GM18508 (cell line): ENCODE measurements at regions not wholly inside any gene's neighbourhood (a gene's known extent, or its start where the extent isn't known, plus 50 kb on each side); places are given as distances from the start of the nearest gene placed in this dataset.
A peak's percentile ranks its signal among the peaks of the same experiment; 100 is the strongest.

Source experiments
- ATAC-seq: cut with Tn5 transposase; IDR thresholded peaks from one replicate; pipeline ENCODE4 v1.9.1; 2021; ENCODE audit warnings: moderate number of reproducible peaks; ENCODE audit not compliant: insufficient read depth, unreplicated experiment

DNA sequence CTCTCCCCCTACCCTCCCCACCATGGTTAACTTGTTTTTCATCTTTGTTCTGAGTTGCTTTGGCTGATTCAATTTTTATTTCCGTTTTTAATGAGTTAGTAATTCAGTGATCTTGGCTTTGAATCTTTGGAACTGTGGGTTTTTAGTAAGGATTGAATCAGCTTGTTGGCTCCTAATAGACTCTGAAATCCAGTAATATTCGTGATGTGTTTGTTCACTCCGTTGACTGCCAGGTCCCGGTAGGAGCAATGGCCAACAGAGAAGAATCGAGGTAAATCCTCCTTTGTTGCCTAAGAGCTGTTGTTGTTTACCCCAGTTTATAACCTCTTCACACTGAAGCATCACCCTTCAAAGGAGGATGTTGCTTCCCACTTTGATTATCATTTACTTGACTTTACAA is 92.7 kb downstream of the PCSK1 start:
- no peak for ATAC-seq

- ATAC-seq = no peak
Observed at GRCh38 chr5:96339862-96340261, 93.2 kb downstream of the PCSK1 start.

DNA sequence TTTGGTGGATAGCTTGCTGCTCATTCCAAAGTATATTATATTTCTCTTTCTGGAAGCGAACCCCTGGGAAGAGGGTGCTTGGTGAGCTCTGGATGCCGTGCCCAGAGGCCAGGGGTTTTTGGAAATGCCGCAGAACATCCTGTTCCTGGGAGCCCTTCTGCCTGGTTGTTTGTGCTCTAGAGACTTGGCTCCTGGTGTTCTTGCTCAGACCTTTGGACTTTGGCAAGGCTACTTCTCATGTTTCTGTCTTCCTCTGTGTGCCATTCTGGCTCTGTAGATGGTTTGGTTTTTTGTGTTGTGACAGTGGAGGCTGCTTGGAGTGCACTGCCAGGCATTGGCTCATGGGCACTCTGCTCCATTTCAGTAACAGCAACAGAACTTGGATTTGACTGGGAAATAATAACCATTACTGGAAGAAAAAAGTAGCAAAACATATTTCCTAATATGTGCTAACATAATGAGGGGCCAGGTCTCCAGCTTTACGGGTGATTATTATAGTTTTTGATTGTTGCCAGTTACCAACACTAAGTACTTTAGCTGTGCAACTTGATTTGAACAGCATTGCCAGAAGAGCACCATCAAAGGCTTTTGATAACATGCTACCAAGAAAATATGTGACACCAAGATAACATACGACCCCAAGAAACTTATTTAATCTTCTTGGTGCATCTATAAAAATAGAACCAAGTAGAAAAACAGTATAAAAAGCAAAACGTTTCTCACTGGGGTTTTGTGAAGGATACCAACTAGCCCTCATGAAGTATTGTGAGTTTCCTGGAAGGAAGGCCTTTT is 94.2 kb downstream of the PCSK1 start:
- ATAC-seq = no peak

GRCh38 chr5:96338091-96338490 is 95.0 kb downstream of the PCSK1 start:
- no peak for ATAC-seq

DNA sequence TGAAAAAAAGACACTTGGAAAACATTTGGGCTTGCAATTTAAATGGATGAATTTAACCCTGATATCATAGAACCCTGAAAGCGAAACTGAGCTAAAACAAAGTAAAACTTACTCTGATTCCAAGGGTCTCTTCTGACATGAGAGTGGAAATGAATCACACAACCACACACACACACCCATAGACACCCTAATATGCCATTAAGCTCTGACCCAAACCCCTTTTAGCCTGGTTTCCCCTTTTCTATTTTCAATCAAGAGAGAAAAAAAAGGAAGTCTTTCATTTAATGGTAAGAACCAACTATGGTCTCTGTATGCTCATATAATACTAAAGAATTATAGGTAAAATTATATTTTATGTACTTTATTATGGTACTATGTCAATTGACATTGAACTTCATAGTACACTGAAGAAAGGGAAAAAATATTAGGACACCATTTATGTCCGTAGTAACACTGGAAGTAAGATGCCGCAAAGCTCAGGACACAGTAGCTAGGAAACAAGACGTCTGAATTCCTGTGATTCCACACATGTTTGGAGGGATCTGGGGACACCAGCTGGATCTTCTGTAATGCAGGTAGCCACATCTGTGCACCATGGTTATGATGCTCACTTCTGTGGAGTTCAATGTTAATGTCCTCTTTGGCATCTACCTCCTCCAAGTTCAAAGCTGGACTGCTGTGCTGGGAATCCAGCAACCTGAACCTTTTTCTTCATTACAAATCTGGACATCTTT is 95.8 kb downstream of the PCSK1 start:
- ATAC-seq = no peak

GRCh38 chr5:96336351-96336985 is 96.6 kb downstream of the PCSK1 start:
- ATAC-seq = no peak

GRCh38 chr5:96335873-96336272 is 97.2 kb downstream of the PCSK1 start:
- no peak for ATAC-seq

DNA sequence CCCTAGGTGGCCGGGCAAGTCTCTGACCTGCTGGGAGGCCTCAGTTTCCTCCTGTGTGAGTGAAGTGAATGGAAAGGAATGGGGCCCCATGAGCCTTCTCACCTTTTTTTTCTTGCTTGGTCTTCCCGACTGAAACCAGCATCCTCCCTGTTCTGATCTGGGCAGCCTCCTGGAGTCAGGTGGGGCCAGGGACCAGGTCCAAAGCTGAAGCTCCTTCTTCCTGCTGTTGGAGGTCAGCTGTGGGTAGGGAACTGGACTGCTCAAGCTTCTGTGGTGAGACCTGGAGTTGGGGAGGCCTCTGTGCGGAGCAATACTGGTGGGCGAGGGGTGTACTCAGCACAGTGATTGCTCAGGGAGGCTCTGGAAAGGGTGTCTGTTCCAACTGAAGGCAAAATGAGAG is 99.7 kb downstream of the PCSK1 start:
- no peak for ATAC-seq

DNA sequence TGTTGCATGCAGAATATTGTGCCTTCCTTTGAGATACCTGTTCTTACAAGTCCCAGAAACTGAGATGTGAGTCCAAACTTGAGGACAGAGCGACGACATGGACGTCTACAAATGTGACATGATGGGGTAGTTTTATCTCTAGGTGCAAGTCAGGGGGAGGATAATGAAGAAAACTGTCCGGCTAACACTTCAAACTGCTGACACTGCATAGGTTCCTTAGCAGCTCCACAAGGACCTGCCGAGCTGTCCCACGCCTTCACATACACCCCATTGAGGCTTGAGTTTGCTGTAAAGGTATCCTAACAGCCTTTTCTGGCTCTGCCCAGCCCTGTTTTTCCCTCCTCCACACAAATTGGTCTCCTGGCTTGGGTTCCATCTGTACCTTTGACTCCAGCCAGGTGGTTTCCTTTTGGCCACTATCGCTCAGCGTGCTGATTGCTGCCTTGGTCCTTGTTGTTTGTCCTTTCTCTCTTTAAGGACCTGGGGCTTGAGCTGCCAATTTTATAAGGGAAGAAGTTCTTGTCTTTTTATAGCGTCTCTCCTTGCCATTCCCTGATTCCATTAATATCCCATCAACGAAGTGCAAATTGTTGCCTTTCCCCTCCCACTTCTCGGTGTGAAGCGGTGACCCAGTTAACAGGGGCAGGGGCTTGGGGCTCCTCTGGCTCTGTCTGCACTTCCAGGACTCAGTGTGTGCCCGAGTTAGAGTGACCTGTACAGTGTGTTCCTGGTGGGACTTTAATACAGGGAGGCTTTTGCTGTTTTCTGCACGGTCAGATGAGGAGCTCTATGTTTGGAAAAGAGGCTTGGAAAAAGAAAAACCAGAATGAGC is 100.3 kb downstream of the PCSK1 start:
- no peak for ATAC-seq

- ATAC-seq = no peak
Observed at GRCh38 chr5:96331681-96332361, 101.2 kb downstream of the PCSK1 start.

GRCh38 chr5:96331210-96331609 is 101.8 kb downstream of the PCSK1 start:
- ATAC-seq = no peak

- no peak for ATAC-seq
Observed at GRCh38 chr5:96330530-96331140, 102.4 kb downstream of the PCSK1 start.

- no peak for ATAC-seq
Observed at GRCh38 chr5:96329886-96330529, 103.0 kb downstream of the PCSK1 start.

DNA sequence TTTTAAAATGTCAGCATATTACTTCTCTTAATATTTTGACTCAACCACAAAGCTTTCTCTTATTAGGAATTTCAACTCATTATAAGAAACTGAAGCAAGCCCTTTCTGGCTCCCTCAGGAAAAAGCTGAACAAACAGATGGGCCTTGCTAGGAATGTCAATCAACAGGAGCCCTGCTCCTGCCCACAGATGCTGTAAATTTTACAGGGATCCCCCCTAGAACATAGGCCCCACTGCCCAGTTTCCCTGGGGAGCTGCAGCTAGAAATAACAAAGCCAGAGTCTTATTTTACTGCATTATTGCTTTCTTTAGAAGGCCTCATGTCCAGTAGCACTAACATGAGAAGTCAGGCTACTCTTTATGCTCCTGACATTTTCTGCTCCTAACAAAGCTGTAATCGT is 103.8 kb downstream of the PCSK1 start:
- no peak for ATAC-seq

DNA sequence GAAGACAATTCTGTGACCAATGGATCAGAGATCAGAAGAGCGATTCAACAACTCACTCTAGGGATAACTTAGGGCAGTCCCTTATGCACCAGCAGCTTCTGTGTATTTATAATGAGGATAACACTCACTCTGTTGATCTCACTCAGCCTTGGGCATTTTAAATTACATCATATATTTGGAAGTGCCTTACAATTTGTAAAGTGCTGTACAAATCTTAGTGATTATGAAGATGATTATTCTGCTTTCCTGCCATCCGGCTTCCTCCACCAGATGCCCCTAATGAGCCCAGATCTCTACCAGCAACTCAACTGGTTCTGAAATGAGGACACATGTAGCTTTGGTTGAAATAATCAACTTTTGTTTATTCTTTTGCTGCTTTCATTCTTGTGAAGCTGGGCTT is 105.3 kb downstream of the PCSK1 start:
- no peak for ATAC-seq

DNA sequence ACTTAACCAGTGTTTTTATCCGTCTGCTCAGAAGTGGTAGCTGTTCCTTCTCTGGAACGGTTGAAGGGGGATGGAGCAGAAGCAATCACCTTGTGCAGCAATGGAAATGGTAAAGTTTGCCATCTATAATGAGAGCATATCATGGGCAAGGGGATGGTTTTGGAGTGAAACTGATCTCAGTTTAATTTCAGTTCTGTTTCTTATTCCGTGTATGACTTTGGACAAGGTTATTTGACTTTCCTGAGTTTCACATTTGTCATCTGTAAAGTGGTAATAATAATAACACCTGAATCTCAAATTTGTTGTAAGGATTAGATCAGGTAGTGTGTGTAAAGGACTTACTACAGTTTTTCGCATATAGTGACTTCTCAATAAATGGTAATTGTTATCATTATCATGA is 106.1 kb downstream of the PCSK1 start:
- ATAC-seq = peak; percentile 76

DNA sequence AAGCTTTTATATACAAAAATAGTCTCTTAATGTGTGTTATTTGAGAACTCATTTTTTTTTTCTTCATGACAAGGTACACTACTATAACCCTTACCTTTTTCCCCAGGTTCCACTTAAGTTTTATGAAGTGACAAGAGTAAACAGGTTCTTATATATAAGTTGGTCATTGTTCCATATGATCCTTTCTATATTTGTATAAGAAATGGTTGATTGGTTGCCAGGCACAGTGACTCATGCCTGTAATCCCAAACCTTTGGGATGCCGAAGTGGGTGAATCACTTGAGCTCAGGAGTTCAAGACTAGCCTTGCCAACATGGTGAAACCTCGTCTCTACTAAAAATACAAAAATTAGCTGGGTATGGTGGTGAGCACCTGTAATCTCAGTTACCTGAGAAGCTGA is 108.3 kb downstream of the PCSK1 start:
- ATAC-seq = no peak

DNA sequence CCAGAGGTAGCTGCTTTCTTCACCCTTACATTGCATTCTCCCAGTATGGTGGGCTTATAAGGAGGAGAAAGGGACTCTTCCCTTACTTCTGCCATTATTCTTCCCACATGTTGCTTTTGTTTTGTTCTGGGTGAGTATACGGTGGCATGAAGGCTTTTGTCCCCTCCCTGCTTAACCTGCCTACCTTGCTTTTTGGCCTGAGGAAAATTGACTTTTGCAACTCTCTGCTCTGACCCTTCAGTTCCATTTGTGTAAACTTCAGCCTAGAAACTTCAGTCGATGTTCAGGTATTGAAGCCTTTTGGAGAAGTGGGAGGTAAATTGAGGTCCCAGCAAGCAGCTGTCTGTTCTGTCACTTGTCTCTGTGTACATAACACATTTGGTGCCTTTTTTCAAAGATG is 110.2 kb downstream of the PCSK1 start:
- no peak for ATAC-seq

DNA sequence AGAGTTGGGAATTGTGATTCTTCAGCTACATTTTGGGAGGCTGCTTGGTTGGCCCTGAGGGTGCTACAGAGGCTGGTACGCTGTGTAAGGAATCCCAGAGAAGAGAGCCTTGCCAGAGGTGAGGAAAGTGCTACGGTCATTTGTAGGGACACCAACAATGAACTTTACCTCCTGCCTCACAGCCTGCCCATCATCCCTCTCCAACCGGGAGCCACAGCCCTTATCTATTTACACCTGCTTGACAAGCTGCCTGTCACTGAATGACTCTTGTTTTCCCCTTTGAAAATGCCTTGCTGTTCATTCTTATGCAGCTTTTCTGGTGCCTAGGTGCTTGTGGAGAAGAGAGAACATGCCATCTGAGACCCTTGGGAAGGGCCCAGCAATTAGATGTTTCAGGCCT is 110.8 kb downstream of the PCSK1 start:
- no peak for ATAC-seq
